ENCODE measurements at regions not wholly inside any gene's neighbourhood (a gene's known extent, or its start where the extent isn't known, plus 50 kb on each side); places are given as distances from the start of the nearest gene placed in this dataset.

DNA sequence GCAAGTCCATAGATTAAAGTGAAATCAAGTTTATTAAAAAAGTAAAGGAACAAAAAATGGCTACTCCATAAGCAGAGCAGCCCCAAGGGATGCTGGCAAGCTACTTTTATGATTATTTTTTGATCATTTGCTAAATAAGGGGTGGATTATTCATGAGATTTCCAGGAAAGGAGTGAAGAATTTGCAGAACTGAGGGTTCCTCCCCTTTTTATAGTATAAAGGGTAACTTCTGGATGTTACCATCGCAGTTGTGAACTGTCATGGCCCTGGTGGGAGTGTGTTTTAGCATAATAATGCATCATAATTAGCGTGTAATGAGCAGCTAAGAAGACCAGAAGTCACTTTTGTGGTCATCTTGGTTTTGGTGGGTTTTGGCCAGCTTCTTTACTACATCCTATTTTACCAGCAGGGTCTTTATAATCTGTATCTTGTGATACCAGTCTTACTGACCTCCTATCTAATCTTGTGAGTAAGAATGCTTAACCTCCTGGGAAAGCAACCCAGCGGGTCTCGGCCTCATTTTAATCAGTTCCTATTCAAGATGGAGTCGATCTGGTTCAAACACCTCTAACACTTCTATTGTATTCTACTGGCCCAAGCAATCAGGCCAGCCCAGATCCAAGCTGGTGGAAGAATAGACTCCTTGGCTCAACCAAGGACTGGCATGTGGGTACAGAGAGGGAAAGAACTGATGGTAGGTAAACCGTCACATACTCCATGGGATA is 87.9 kb upstream of the NPSR1 start:
- no peak for TF ChIP-seq CTCF (IDR thresholded peaks at IDR 0.05; ENCODE audit: low read depth, low read length)
- no peak for TF ChIP-seq EZH2phosphoT487 (IDR thresholded peaks at IDR 0.05; ENCODE audit: low read depth)
